IMR-90 (cell line): ENCODE measurements at regions not wholly inside any gene's neighbourhood (a gene's known extent, or its start where the extent isn't known, plus 50 kb on each side); places are given as distances from the start of the nearest gene placed in this dataset.

Experiments used
- ATAC-seq: fragments of 200-7000 bp; cut with Tn5 transposase; 2 replicates; pipeline ENCODE4 v1.9.1; 2020; ENCODE audit warnings: low read depth, mild to moderate bottlenecking, moderate library complexity
- BruUV-seq: library from RNA; stranded (reverse); fragments of 400-500 nt; replicated peaks from 2 replicates; lab custom pipeline; 2021; lab: Mats Ljungman, UMichigan
- CTCF ChIA-PET: fragments of 300-600 bp; formaldehyde crosslinking; extraction: SDS; loops from one replicate; lab custom pipeline; 2021; ENCODE audit warnings: antibody characterized with exemption; lab: Yijun Ruan, JAX
- POLR2A ChIA-PET: fragments of 300-600 bp; sonication (Branson Sonifier 250); formaldehyde crosslinking; loops from one replicate; lab custom pipeline; 2022; ENCODE audit warnings: antibody characterized with exemption; ENCODE audit not compliant: unreplicated experiment; lab: Charles Lee
- DNase-seq: peaks from one replicate; pipeline ENCODE4 v3.0.0; 2013
- H2AFZ ChIP-seq: replicated peaks from 2 replicates; pipeline ENCODE3; 2013; ENCODE audit warnings: low read length, mild to moderate bottlenecking; ENCODE audit not compliant: poor library complexity
- H2AK5ac ChIP-seq: 2 replicates; pipeline ENCODE4 v1.6.1; 2013; ENCODE audit warnings: low read depth, low read length, inconsistent platforms
- H2AK9ac ChIP-seq: replicated peaks from 2 replicates; pipeline ENCODE3; 2013; ENCODE audit warnings: mild to moderate bottlenecking, low read depth, low read length, moderate library complexity; ENCODE audit not compliant: poor library complexity
- H2BK120ac ChIP-seq: 2 replicates; pipeline ENCODE4 v1.6.1; 2013; ENCODE audit warnings: low read depth, low read length, inconsistent platforms
- H2BK15ac ChIP-seq: 3 replicates; pipeline ENCODE4 v1.6.1; 2013; ENCODE audit warnings: low read depth, low read length, inconsistent platforms
- H2BK20ac ChIP-seq: 2 replicates; pipeline ENCODE4 v1.6.1; 2013; ENCODE audit warnings: low read depth, mild to moderate bottlenecking, inconsistent platforms, low read length, moderate library complexity
- H2BK5ac ChIP-seq: 2 replicates; pipeline ENCODE4 v1.6.1; 2013; ENCODE audit warnings: mild to moderate bottlenecking, low read depth, low read length, inconsistent platforms; ENCODE audit not compliant: poor library complexity, severe bottlenecking
- H3K14ac ChIP-seq: replicated peaks from 2 replicates; pipeline ENCODE4 v1.6.1; 2013; ENCODE audit warnings: low read depth, low read length, inconsistent platforms
- H3K18ac ChIP-seq: 2 replicates; pipeline ENCODE4 v1.6.1; 2013; ENCODE audit warnings: low read depth, low read length, control low read depth
- H3K23ac ChIP-seq: 2 replicates; pipeline ENCODE4 v1.6.1; 2013; ENCODE audit warnings: low read depth, low read length, inconsistent platforms
- H3K27ac ChIP-seq: 2 replicates; pipeline ENCODE4 v1.5.1; 2013; ENCODE audit warnings: mild to moderate bottlenecking, control low read depth, low read length; ENCODE audit not compliant: insufficient read depth
- H3K27me3 ChIP-seq: 2 replicates; pipeline ENCODE4 v1.6.1; 2013; ENCODE audit warnings: low read length; ENCODE audit not compliant: control insufficient read depth, insufficient read depth
- H3K36me3 ChIP-seq: 2 replicates; pipeline ENCODE4 v1.6.1; 2013; ENCODE audit warnings: low read length, mixed read lengths; ENCODE audit not compliant: control insufficient read depth, insufficient read depth
- H3K4ac ChIP-seq: 2 replicates; pipeline ENCODE4 v1.6.1; 2013; ENCODE audit warnings: low read depth, low read length, inconsistent platforms
- H3K4me1 ChIP-seq: 2 replicates; pipeline ENCODE4 v1.6.1; 2013; ENCODE audit warnings: low read length, mixed read lengths; ENCODE audit not compliant: control insufficient read depth, insufficient read depth
- H3K4me2 ChIP-seq: 2 replicates; pipeline ENCODE4 v1.6.1; 2013; ENCODE audit warnings: low read depth, mild to moderate bottlenecking, control low read depth, low read length, moderate library complexity
- H3K4me3 ChIP-seq: 2 replicates; pipeline ENCODE4 v1.5.1; 2013; ENCODE audit warnings: low read depth, mild to moderate bottlenecking, control low read depth, low read length, moderate library complexity; ENCODE audit not compliant: insufficient read depth
- H3K56ac ChIP-seq: 2 replicates; pipeline ENCODE4 v1.6.1; 2013; ENCODE audit warnings: low read length, inconsistent platforms; ENCODE audit not compliant: insufficient read depth; ENCODE audit errors: extremely low read depth
- H3K79me1 ChIP-seq, 2 experiments: 2 replicates each; pipeline ENCODE4 v1.6.1; 2013; ENCODE audit warnings: low read length in 2 of 2, inconsistent platforms in 1 of 2, low read depth in 1 of 2
- H3K9ac ChIP-seq: 2 replicates; pipeline ENCODE4 v1.6.1; 2013; ENCODE audit warnings: low read depth, low read length, control low read depth
- H3K9me1 ChIP-seq: 2 replicates; pipeline ENCODE4 v1.6.1; 2013; ENCODE audit warnings: low read length, inconsistent platforms; ENCODE audit not compliant: insufficient read depth
- H3K9me3 ChIP-seq: 2 replicates; pipeline ENCODE4 v1.6.1; 2013; ENCODE audit warnings: low read length; ENCODE audit not compliant: control insufficient read depth, insufficient read depth
- H4K20me1 ChIP-seq: 2 replicates; pipeline ENCODE4 v1.6.1; 2013; ENCODE audit warnings: low read length, inconsistent platforms; ENCODE audit not compliant: insufficient read depth
- H4K5ac ChIP-seq: 2 replicates; pipeline ENCODE4 v1.6.1; 2013; ENCODE audit warnings: mild to moderate bottlenecking, low read depth, low read length, control low read depth
- H4K8ac ChIP-seq, 2 experiments: 2 replicates each; pipeline ENCODE4 v1.6.1; 2013; ENCODE audit warnings: low read depth in 2 of 2, low read length in 2 of 2, control low read depth in 1 of 2, inconsistent platforms in 1 of 2
- H4K91ac ChIP-seq: 2 replicates; pipeline ENCODE4 v1.6.1; 2013; ENCODE audit warnings: low read depth, low read length, inconsistent platforms; ENCODE audit not compliant: insufficient read depth
- MAZ ChIP-seq: IDR thresholded peaks from 2 replicates; pipeline ENCODE4 v1.6.1; 2012; ENCODE audit warnings: low read depth, mild to moderate bottlenecking, low read length, improper control_type of control experiment, moderate library complexity, borderline replicate concordance
- MXI1 ChIP-seq: IDR thresholded peaks from 2 replicates; pipeline ENCODE4 v1.6.1; 2012; ENCODE audit warnings: low read depth, mild to moderate bottlenecking, low read length, moderate library complexity, borderline replicate concordance
- WGBS, 2 experiments: methylation state at CpG; one replicate each; pipeline versions ENCODE4 v1.1.5 to v1.1.7; 2013; ENCODE audit warnings: missing lambda C conversion rate in 2 of 2; ENCODE audit not compliant: insufficient read length in 1 of 2; ENCODE audit errors: extremely low coverage in 2 of 2; 5-methylcytosine and 5-hydroxymethylcytosine counted together
- dilution Hi-C: fragments of 300-500 bp; cut with HindIII; formaldehyde crosslinking; loops from one replicate; pipeline ENCODE4 v1.14.3; 2018; ENCODE audit warnings: low sequenced_read_pairs; ENCODE audit not compliant: unreplicated experiment
- in situ Hi-C: fragments of 300-500 bp; cut with MboI; formaldehyde crosslinking; loops from 3 replicates; pipeline ENCODE4 v1.14.3; 2019; ENCODE audit warnings: low sequenced_read_pairs, inconsistent platforms, mixed read lengths
- intact Hi-C: fragments of 100-400 bp; cut with micrococcal nuclease; formaldehyde crosslinking; loops from 2 replicates; pipeline ENCODE4 v1.10.0; 2022

DNA sequence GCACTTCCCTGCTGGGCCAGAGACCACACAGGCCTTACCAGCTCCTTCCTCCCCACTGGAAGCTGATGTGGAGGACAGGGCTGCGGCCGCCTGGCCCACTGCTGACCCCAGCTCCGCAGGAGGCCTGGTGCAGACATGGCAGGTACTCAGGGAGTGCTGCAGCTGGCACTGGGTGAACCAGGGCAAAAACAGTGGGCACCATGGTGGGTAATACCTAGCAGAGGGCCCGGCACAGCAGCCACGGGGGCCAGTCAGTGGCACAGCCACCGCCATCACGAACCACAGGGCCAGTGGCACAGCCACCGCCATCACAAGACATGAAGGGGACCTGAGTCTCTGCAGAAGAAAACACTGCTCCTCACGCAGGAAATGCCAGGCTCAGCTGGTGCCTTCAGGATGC, 152.6 kb upstream of the PPP2R2D start:
- BruUV-seq, result no TSS peak
- Histone ChIP-seq H3K23ac (no peak overlapping the region), H3K27me3 (no peaks in the 10 kb centered on the region), H2AK5ac (no peak overlapping the region), H2AK9ac (peak overlapping the region; percentile 42), H4K91ac (no peak overlapping the region), H3K4ac (no peak overlapping the region), H3K27ac (no peak overlapping the region), H3K14ac (no peak overlapping the region), H4K8ac (no peak overlapping the region), H3K9me3 (peaks cover 58% of the 10 kb centered on the region), H3K9ac (no peak overlapping the region), H3K36me3 (no peaks in the 10 kb centered on the region), H3K4me2 (no peak overlapping the region), H2BK15ac (no peak overlapping the region), H4K20me1 (no peaks in the 10 kb centered on the region), H3K18ac (no peak overlapping the region), H2BK5ac (no peak overlapping the region), H2BK20ac (no peak overlapping the region), H4K5ac (no peak overlapping the region), H3K79me1 (no peaks in the 10 kb centered on the region), H3K9me1 (no peaks in the 10 kb centered on the region), H3K56ac (no peak overlapping the region), H2BK120ac (no peak overlapping the region), H2AFZ (no peak overlapping the region), H3K4me3 (no peak overlapping the region), H3K4me1 (no peaks in the 10 kb centered on the region)
- POLR2A ChIA-PET, result no interaction called here
- intact Hi-C loops (no loop called here), dilution Hi-C loops (no loop called here), in situ Hi-C loops (no loop called here)
- ATAC-seq, result no peak
- CTCF ChIA-PET, result no interaction called here
- 51% methylated on average over 4 of the region's 9 CpGs; no CpG with 5 or more reads in 1 of the 2 experiments for WGBS, 2 experiments
- DNase-seq, result no peak
- TF ChIP-seq MAZ, result no peak
- TF ChIP-seq MXI1, result no peak
